ENCODE measurements at regions not wholly inside any gene's neighbourhood (a gene's known extent, or its start where the extent isn't known, plus 50 kb on each side); places are given as distances from the start of the nearest gene placed in this dataset.
"Not testable (repeated sequence)": the region's sequence is repeated elsewhere in the genome, so short reads cannot be mapped to it uniquely, and the experiment has no call there.

GRCh38 chr10:38356527-38356926 lies 262.4 kb downstream of the ZNF37A start:
- not testable (repeated sequence) for DNase-seq (ENCODE audit: low read depth in 3 of 3, low spot score in 1 of 3)

- not testable (repeated sequence) for DNase-seq (ENCODE audit: low read depth in 3 of 3, low spot score in 1 of 3)
Observed at GRCh38 chr10:38362514-38362913, 268.4 kb downstream of the ZNF37A start.

GRCh38 chr10:38364073-38364472 lies 269.9 kb downstream of the ZNF37A start:
- DNase-seq (ENCODE audit: low read depth in 3 of 3, low spot score in 1 of 3) = not testable (repeated sequence)

GRCh38 chr10:38365917-38366316 lies 271.8 kb downstream of the ZNF37A start:
- not testable (repeated sequence) for DNase-seq (ENCODE audit: low read depth in 3 of 3, low spot score in 1 of 3)

GRCh38 chr10:38383800-38384199 lies 289.7 kb downstream of the ZNF37A start:
- DNase-seq (ENCODE audit: low read depth in 3 of 3, low spot score in 1 of 3) = not testable (repeated sequence)

GRCh38 chr10:38386869-38387268 lies 292.7 kb downstream of the ZNF37A start:
- DNase-seq (ENCODE audit: low read depth in 3 of 3, low spot score in 1 of 3) = not testable (repeated sequence)

- DNase-seq (ENCODE audit: low read depth in 3 of 3, low spot score in 1 of 3) = not testable (repeated sequence)
Observed at GRCh38 chr10:38390725-38391124, 296.6 kb downstream of the ZNF37A start.

- DNase-seq (ENCODE audit: low read depth in 3 of 3, low spot score in 1 of 3) = not testable (repeated sequence)
Observed at GRCh38 chr10:38395465-38395864, 301.3 kb downstream of the ZNF37A start.

- DNase-seq (ENCODE audit: low read depth in 3 of 3, low spot score in 1 of 3) = not testable (repeated sequence)
Observed at GRCh38 chr10:38396178-38396954, 302.2 kb downstream of the ZNF37A start.

- not testable (repeated sequence) for DNase-seq (ENCODE audit: low read depth in 3 of 3, low spot score in 1 of 3)
Observed at GRCh38 chr10:38401565-38401964, 307.4 kb downstream of the ZNF37A start.

GRCh38 chr10:38402442-38403346 lies 308.6 kb downstream of the ZNF37A start:
- DNase-seq (ENCODE audit: low read depth in 3 of 3, low spot score in 1 of 3) = peak; percentile 78 to 85 (median 80)

GRCh38 chr10:38403347-38404117 lies 309.4 kb downstream of the ZNF37A start:
- not testable (repeated sequence) for DNase-seq (ENCODE audit: low read depth in 3 of 3, low spot score in 1 of 3)

GRCh38 chr10:38423634-38424033 lies 329.5 kb downstream of the ZNF37A start:
- DNase-seq (ENCODE audit: low read depth in 3 of 3, low spot score in 1 of 3) = not testable (repeated sequence)

GRCh38 chr10:38430242-38430641 lies 336.1 kb downstream of the ZNF37A start:
- not testable (repeated sequence) for DNase-seq (ENCODE audit: low read depth in 3 of 3, low spot score in 1 of 3)

- DNase-seq (ENCODE audit: low read depth in 3 of 3, low spot score in 1 of 3) = not testable (repeated sequence)
Observed at GRCh38 chr10:38437359-38437758, 343.2 kb downstream of the ZNF37A start.

GRCh38 chr10:38448614-38449355 lies 354.6 kb downstream of the ZNF37A start:
- DNase-seq (ENCODE audit: low read depth in 3 of 3, low spot score in 1 of 3) = not testable (repeated sequence)

- not testable (repeated sequence) for DNase-seq (ENCODE audit: low read depth in 3 of 3, low spot score in 1 of 3)
Observed at GRCh38 chr10:38449618-38450017, 355.5 kb downstream of the ZNF37A start.

GRCh38 chr10:38450372-38451057 lies 356.4 kb downstream of the ZNF37A start:
- not testable (repeated sequence) for DNase-seq (ENCODE audit: low read depth in 3 of 3, low spot score in 1 of 3)

GRCh38 chr10:38451306-38451967 lies 357.3 kb downstream of the ZNF37A start:
- not testable (repeated sequence) for DNase-seq (ENCODE audit: low read depth in 3 of 3, low spot score in 1 of 3)
